Esophagus (tissue), 2 donors: ENCODE measurements at regions not wholly inside any gene's neighbourhood (a gene's known extent, or its start where the extent isn't known, plus 50 kb on each side); places are given as distances from the start of the nearest gene placed in this dataset.

ENCODE experiments used
- H3K27ac ChIP-seq, 2 donors: one replicate each; pipeline ENCODE4 v1.5.1; 2013; ENCODE audit warnings: low read depth in 2 of 2, mild to moderate bottlenecking in 2 of 2, inconsistent platforms in 1 of 2, low read length in 1 of 2, moderate library complexity in 1 of 2
- H3K27me3 ChIP-seq, 2 donors: one replicate each; pipeline ENCODE4 v1.6.1; 2013; ENCODE audit warnings: low read length in 2 of 2, control low read depth in 1 of 2, mild to moderate bottlenecking in 1 of 2; ENCODE audit not compliant: insufficient read depth in 2 of 2, control insufficient read depth in 1 of 2
- H3K36me3 ChIP-seq, 2 donors: one replicate each; pipeline ENCODE4 v1.6.1; 2013; ENCODE audit warnings: low read length in 1 of 2; ENCODE audit not compliant: control insufficient read depth in 2 of 2, insufficient read depth in 2 of 2
- H3K4me1 ChIP-seq, 2 donors: one replicate each; pipeline ENCODE4 v1.6.1; 2013; ENCODE audit warnings: low read length in 1 of 2; ENCODE audit not compliant: control insufficient read depth in 2 of 2, insufficient read depth in 2 of 2
- H3K4me3 ChIP-seq, 2 donors: one replicate each; pipeline ENCODE4 v1.5.1; 2013; ENCODE audit warnings: low read length in 2 of 2, mild to moderate bottlenecking in 2 of 2, low read depth in 1 of 2, moderate library complexity in 1 of 2
- H3K9me3 ChIP-seq, 2 donors: one replicate each; pipeline ENCODE4 v1.6.1; 2013; ENCODE audit warnings: mild to moderate bottlenecking in 2 of 2, low read depth in 1 of 2, low read length in 1 of 2, moderate library complexity in 1 of 2; ENCODE audit not compliant: control insufficient read depth in 2 of 2, insufficient read depth in 1 of 2
- WGBS, 2 donors: extraction: QIAGEN DNeasy Blood & Tissue Kit; methylation state at CpG; one replicate each; pipeline ENCODE4 v1.1.7; 2013; 5-methylcytosine and 5-hydroxymethylcytosine counted together
- donor health status: healthy with polysubstance abuse.
- donor health status: Bipolar disorder and iron deficiency.

DNA sequence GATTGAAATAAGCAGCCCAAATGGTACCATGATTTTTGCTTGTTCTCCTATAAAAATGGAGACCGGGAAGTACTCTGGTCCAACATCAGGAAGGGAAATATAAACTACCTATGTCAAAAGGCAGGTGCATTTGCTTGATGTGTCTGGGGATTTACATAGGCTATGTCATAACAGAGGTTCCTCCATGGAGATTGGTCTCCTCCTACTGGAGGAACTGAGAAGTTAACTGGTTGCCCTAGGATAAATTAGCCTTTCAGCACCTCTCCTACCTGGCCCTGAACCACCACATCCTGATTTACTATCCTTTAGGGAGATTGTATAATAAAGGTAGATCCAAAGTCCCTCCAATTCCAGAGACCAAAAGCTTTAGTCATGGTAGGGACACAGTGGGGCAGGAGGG lies 1109.3 kb upstream of the B3GALT2 start:
- H3K4me3 ChIP-seq, result no peak overlapping the region
- no peaks in the 10 kb centered on the region for H3K4me1 ChIP-seq
- no peak overlapping the region for H3K27ac ChIP-seq
- WGBS, 2 donors, result 25 to 35% methylated on average over 1 of the region's 1 CpG
- no peaks in the 10 kb centered on the region for H3K9me3 ChIP-seq
- no peaks in the 10 kb centered on the region for H3K27me3 ChIP-seq
- H3K36me3 ChIP-seq, result no peaks in the 10 kb centered on the region

DNA sequence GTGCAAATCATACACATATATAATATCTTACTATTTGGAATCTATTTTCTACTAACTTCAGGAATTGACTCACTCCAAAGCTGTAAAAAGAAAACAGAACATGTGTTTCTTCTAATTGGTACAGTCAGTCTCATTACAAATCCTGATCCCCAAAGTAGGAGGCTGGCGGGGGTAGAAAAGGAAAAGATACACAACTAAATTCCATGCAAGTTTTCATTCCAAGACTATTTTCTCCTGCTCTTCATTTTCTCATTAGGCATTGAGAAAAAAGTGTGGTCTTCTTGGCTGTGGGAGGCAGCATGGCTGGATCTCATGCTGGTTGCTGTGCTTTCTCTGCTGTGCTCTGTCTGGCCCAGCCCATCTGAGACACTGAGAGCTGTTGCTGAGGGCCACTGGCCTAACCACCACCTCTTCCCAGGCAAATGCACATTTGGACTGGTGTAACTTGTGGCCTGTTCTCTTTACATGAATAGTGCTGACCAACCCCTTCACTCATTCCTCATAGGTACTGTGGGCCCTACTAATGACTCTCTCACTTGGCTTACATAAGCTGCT lies 1107.5 kb upstream of the B3GALT2 start:
- H3K27me3 ChIP-seq, result no peaks in the 10 kb centered on the region
- no peaks in the 10 kb centered on the region for H3K9me3 ChIP-seq
- H3K27ac ChIP-seq, result no peak overlapping the region
- 88 to 89% methylated on average over 1 of the region's 1 CpG for WGBS, 2 donors
- no peaks in the 10 kb centered on the region for H3K36me3 ChIP-seq
- no peaks in the 10 kb centered on the region for H3K4me1 ChIP-seq
- no peak overlapping the region for H3K4me3 ChIP-seq

DNA sequence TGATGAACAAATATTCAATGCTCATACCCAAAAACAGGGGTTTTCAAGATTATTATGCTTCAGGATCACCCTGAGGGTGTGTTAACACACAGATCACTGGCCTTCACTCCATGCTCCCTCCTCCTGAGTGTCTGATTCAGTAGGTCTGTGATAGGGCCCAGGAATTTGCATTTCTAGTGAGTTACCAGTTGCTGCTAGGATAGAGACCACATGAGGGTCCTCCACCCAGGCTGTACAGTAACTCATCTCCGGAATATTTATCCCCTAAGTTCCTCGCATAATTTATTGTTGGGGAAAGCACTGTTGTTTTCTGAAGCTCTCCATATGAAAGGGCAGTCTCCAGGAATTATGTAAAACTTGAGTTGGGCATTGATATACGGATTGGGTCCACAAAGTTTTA lies 1106.6 kb upstream of the B3GALT2 start:
- no peaks in the 10 kb centered on the region for H3K4me1 ChIP-seq
- no peak overlapping the region for H3K4me3 ChIP-seq
- no peaks in the 10 kb centered on the region for H3K36me3 ChIP-seq
- H3K27ac ChIP-seq, result no peak overlapping the region
- no peaks in the 10 kb centered on the region for H3K27me3 ChIP-seq
- WGBS, 2 donors, result 83 to 85% methylated on average over 3 of the region's 3 CpGs
- no peaks in the 10 kb centered on the region for H3K9me3 ChIP-seq

DNA sequence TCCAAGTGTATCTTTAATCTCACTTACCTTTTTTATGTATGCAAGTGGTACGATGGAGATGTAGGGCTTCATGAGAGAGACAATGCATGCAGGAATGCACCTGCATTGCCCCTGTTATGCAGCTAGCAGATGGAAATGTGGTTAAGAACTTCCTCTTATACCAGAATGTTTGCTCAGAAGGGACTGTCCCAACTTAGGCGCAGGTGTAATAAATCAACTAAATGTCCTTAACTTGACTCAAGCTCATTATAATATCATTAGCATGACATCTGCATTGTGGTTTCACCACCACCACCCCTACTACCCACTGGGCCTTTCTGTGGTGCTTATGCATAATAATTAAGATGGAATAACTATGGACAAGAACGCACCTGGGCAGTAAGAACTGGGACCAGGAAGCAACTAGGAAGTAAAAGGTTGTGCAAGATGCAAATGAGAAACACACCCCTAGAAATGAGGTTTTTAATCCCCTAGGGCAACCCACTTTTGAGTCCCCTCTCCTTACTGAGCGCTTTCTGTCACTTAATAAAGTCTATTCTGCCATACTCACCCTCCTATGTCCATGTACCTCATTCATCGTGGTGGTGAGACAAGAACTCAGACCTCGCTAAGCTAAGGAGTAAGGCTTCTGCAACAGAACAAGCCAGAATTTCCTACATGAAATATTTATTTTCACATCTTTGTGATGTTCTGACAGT lies 1103.3 kb upstream of the B3GALT2 start:
- Histone ChIP-seq H3K27ac (no peak overlapping the region), H3K4me1 (no peaks in the 10 kb centered on the region), H3K9me3 (no peaks in the 10 kb centered on the region), H3K4me3 (no peak overlapping the region), H3K36me3 (no peaks in the 10 kb centered on the region), H3K27me3 (no peaks in the 10 kb centered on the region)
- 75 to 78% methylated on average over 6 of the region's 6 CpGs for WGBS, 2 donors

DNA sequence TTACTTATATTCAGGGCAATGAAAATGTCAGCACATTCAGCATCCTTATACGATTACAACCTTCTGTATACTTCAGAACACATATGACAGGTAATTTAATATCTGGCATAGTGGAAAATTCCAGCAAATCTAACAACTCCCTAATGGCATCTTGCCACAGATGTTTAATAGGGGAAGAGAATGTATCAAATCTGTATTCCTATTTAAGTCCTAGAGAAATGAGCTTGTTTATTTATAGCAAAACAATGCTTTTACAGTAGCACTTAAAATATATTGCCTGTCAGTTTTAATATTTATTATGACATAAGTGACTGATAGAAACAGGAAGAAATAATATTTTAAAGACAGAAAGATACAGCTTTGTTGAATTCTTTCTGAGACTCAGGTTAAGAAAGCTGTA lies 1101.8 kb upstream of the B3GALT2 start:
- WGBS, 2 donors, result 61 to 77% methylated on average over 1 of the region's 1 CpG
- no peaks in the 10 kb centered on the region for H3K27me3 ChIP-seq
- H3K27ac ChIP-seq, result no peak overlapping the region
- H3K4me1 ChIP-seq, result no peaks in the 10 kb centered on the region
- H3K36me3 ChIP-seq, result no peaks in the 10 kb centered on the region
- no peaks in the 10 kb centered on the region for H3K9me3 ChIP-seq
- no peak overlapping the region for H3K4me3 ChIP-seq

DNA sequence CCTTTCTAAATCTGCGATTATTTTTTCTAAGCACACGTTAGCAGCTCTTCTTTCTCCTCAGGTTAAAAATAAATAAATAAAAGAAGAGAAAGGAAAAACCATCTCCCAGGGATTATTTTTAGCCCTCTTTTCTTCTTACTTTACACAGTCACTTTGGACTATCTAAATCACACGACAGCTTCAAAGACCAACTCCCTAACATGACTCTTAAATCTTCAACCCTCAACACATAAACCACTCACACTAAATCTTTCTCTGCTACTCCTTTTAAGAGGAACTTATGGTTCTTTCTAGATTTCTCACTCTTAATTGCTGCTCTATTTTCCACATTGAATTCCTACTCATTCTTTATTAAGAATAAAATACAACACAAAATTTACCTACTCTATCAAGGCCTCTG lies 1095.0 kb upstream of the B3GALT2 start:
- H3K9me3 ChIP-seq, result no peaks in the 10 kb centered on the region
- H3K36me3 ChIP-seq, result no peaks in the 10 kb centered on the region
- no peak overlapping the region for H3K4me3 ChIP-seq
- no peak overlapping the region for H3K27ac ChIP-seq
- H3K27me3 ChIP-seq, result no peaks in the 10 kb centered on the region
- WGBS, 2 donors, result 48 to 66% methylated on average over 3 of the region's 3 CpGs
- no peaks in the 10 kb centered on the region for H3K4me1 ChIP-seq

DNA sequence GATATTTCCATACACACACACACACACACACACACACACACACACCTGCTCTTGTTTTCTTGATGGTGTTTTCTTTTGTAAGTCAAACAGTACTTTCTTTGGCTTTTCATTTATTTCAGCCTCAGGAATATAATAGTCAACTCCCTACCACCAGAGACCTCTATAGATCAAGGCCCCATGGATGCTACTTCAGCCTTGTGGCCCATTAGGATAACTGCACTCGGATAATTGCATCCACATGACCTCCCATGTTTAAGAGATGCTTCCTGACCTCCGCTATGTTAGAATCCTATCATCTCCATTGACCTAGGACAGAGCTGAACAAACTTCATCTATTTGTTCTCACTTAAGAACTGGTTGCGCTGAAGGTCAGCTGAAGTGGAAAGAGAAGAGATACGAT lies 1094.0 kb upstream of the B3GALT2 start:
- Histone ChIP-seq H3K27ac (no peak overlapping the region), H3K27me3 (no peaks in the 10 kb centered on the region), H3K9me3 (no peaks in the 10 kb centered on the region), H3K36me3 (no peaks in the 10 kb centered on the region), H3K4me3 (no peak overlapping the region), H3K4me1 (no peaks in the 10 kb centered on the region)
- 72 to 94% methylated on average over 4 of the region's 4 CpGs for WGBS, 2 donors

DNA sequence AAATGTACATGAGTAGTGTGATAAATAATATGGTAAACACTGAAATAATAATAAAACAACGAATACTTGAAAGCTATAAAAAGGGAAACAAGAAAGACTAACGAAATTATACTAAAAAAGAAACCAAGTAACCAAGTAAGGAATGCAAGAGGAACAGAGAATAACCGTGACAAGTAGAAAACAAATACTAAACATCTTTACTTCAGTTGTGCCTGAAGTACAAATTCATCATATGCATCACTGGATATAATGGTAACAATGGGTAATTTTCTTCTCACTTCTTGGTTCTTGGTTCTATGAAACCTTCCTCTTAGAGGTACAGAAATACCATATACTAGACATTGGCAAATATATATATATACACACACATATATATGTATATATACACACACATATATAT lies 1093.6 kb upstream of the B3GALT2 start:
- Histone ChIP-seq H3K27ac (no peak overlapping the region), H3K36me3 (no peaks in the 10 kb centered on the region), H3K4me3 (no peak overlapping the region), H3K9me3 (no peaks in the 10 kb centered on the region), H3K27me3 (no peaks in the 10 kb centered on the region), H3K4me1 (no peaks in the 10 kb centered on the region)
- 70 to 81% methylated on average over 3 of the region's 3 CpGs for WGBS, 2 donors

DNA sequence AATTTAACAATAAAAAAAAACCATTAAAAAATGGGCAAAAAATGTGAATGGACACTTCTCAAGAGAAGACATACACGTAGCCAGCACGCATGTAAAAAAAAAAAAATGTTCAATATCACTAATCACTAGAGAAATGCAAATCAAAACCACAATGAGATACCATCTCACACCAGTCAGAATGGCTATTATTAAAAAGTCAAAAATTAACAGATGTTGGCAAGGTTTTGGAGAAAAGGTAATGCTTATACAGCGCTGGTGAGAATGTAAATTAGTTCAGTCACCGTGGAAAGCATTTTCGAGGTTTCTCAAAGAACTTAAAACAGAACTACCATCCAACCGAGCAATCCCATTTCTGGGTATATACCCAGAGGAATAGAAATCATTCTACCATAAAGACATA lies 1091.5 kb upstream of the B3GALT2 start:
- no peaks in the 10 kb centered on the region for H3K36me3 ChIP-seq
- 87 to 91% methylated on average over 6 of the region's 6 CpGs for WGBS, 2 donors
- no peak overlapping the region for H3K4me3 ChIP-seq
- no peaks in the 10 kb centered on the region for H3K27me3 ChIP-seq
- H3K4me1 ChIP-seq, result no peaks in the 10 kb centered on the region
- no peaks in the 10 kb centered on the region for H3K9me3 ChIP-seq
- H3K27ac ChIP-seq, result no peak overlapping the region

DNA sequence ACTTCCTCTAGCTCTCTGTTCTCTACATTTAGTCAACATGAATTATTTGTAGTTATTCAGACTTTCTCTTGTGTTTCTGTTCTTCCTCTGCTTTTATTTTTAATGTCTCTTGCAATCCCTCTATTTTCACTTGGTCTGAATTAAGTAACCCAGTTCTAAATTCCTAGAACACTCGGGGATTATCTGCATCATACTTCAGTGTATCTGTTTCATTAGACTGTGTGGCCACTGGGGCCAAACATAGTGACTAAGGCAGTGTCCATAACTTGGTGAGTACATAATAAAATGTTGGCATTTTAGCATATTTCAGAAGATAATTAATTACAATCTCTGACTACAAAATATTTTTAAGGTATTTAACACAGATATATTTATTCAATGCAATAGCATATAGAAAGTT lies 1087.2 kb upstream of the B3GALT2 start:
- no peak overlapping the region for H3K27ac ChIP-seq
- H3K4me1 ChIP-seq, result no peaks in the 10 kb centered on the region
- WGBS, 2 donors, result 69 to 72% methylated on average over 1 of the region's 1 CpG
- no peaks in the 10 kb centered on the region for H3K36me3 ChIP-seq
- no peak overlapping the region for H3K4me3 ChIP-seq
- H3K9me3 ChIP-seq, result no peaks in the 10 kb centered on the region
- no peaks in the 10 kb centered on the region for H3K27me3 ChIP-seq
